SH-SY5Y (cell line): ENCODE measurements at regions not wholly inside any gene's neighbourhood (a gene's known extent, or its start where the extent isn't known, plus 50 kb on each side); places are given as distances from the start of the nearest gene placed in this dataset.

Experiments used
- GATA2 ChIP-seq: IDR thresholded peaks from 2 replicates; pipeline ENCODE4 v1.6.1; 2011; ENCODE audit warnings: mild to moderate bottlenecking, low read depth, low read length
- GATA3 ChIP-seq: IDR thresholded peaks from 2 replicates; pipeline ENCODE4 v1.6.1; 2011; ENCODE audit warnings: low read depth, mild to moderate bottlenecking, low read length, moderate library complexity

DNA sequence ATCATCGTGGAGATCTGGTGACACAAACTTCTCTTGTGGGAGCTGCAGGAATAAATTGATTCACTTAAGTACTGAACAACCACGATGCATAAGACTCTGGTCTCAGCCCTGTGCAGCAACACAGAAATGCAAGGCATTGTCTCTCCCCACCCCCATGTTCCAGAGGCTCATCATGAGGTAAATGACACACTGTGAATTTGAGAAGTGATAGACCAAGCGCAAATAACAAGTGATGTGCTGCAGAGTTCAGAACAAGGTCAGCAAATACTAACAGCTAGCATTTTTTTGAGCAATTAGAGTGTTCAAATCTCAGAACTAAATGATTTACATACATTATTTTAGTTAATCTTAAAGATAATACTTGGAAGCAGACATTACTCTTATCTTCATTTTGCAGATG, 223.7 kb downstream of the SEC16B start:
- TF ChIP-seq GATA2 (no peak), GATA3 (no peak)
